Karpas-422 (cell line): ENCODE measurements at regions not wholly inside any gene's neighbourhood (a gene's known extent, or its start where the extent isn't known, plus 50 kb on each side); places are given as distances from the start of the nearest gene placed in this dataset.

Experiments used
- DNase-seq: peaks from one replicate; pipeline ENCODE4 v3.0.0-alpha.2; 2015
- H2AFZ ChIP-seq: fragments of 200-600 bp; sonication (generic); 2 replicates; pipeline ENCODE4 v1.6.1; 2014; ENCODE audit warnings: antibody characterized with exemption, low read length, mixed read lengths
- H3K27ac ChIP-seq: fragments of 200-600 bp; sonication (generic); 2 replicates; pipeline ENCODE4 v1.5.1; 2014; ENCODE audit warnings: mild to moderate bottlenecking, low read length, moderate library complexity
- H3K27me3 ChIP-seq: fragments of 200-600 bp; sonication (generic); 2 replicates; pipeline ENCODE4 v1.6.1; 2014; ENCODE audit warnings: low read length, mixed read lengths
- H3K36me3 ChIP-seq: fragments of 200-600 bp; sonication (generic); 2 replicates; pipeline ENCODE4 v1.6.1; 2014; ENCODE audit warnings: low read length, mixed read lengths; ENCODE audit not compliant: insufficient read depth
- H3K4me1 ChIP-seq: fragments of 200-600 bp; sonication (generic); 2 replicates; pipeline ENCODE4 v1.6.1; 2014; ENCODE audit warnings: mild to moderate bottlenecking, low read length, mixed read lengths
- H3K4me2 ChIP-seq: fragments of 200-600 bp; sonication (generic); 2 replicates; pipeline ENCODE4 v1.6.1; 2014; ENCODE audit warnings: low read length, low read depth, mild to moderate bottlenecking; ENCODE audit not compliant: poor library complexity, severe bottlenecking
- H3K4me3 ChIP-seq: fragments of 200-600 bp; sonication (generic); 2 replicates; pipeline ENCODE4 v1.5.1; 2014; ENCODE audit warnings: mild to moderate bottlenecking, antibody characterized with exemption, low read length, mixed read lengths
- H3K79me2 ChIP-seq: fragments of 200-600 bp; sonication (generic); 2 replicates; pipeline ENCODE4 v1.6.1; 2014; ENCODE audit warnings: mild to moderate bottlenecking, low read length, mixed read lengths
- H3K9ac ChIP-seq: fragments of 200-600 bp; sonication (generic); 2 replicates; pipeline ENCODE4 v1.6.0; 2014; ENCODE audit warnings: low read length
- H3K9me2 ChIP-seq: fragments of 200-600 bp; sonication (generic), shearing (Covaris generic); replicated peaks from 2 replicates; pipeline ENCODE4 v1.6.0; 2014; ENCODE audit warnings: mild to moderate bottlenecking, low read length, moderate library complexity; ENCODE audit not compliant: insufficient read depth
- H3K9me3 ChIP-seq: fragments of 300-700, 200-600 bp; sonication (generic); 2 replicates; pipeline ENCODE4 v1.6.1; 2014; ENCODE audit warnings: low read length, mixed read lengths
- H4K20me1 ChIP-seq: fragments of 200-600 bp; sonication (generic); 2 replicates; pipeline ENCODE4 v1.6.1; 2014; ENCODE audit warnings: mild to moderate bottlenecking, antibody characterized with exemption, low read length, low read depth; ENCODE audit not compliant: insufficient read depth

DNA sequence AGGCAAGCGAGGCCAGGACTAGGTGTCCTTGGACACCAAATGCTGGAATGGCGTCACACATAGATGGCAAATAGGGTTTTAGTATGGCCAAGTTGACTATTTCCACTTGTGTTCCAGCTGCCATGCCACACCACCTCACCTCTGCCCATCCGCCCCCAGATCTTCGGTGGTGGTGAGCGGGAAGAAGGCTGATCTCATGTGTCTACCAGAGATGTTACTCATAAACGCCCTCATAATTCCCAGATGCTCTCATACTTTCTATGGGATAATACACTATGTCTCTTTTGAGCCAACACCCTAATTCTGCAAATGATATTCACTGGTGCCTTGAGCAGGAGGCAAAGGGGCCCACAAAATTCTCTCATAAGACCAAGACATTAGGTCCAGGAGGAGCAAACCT is 281.1 kb upstream of the FN1 start:
- Histone ChIP-seq H4K20me1 (no peaks in the 10 kb centered on the region), H3K27me3 (no peaks in the 10 kb centered on the region), H3K9ac (no peak overlapping the region), H3K4me1 (peaks cover 6% of the 10 kb centered on the region), H3K79me2 (no peaks in the 10 kb centered on the region), H3K4me3 (no peak overlapping the region), H3K36me3 (no peaks in the 10 kb centered on the region), H3K4me2 (no peak overlapping the region), H3K9me2 (no peaks in the 10 kb centered on the region), H3K9me3 (no peaks in the 10 kb centered on the region), H2AFZ (no peak overlapping the region), H3K27ac (no peak overlapping the region)
- no peak for DNase-seq

- H3K27me3 ChIP-seq, result no peaks in the 10 kb centered on the region
- peaks cover 9% of the 10 kb centered on the region for H3K4me1 ChIP-seq
- H4K20me1 ChIP-seq, result no peaks in the 10 kb centered on the region
- no peak overlapping the region for H3K4me3 ChIP-seq
- H3K9me2 ChIP-seq, result no peaks in the 10 kb centered on the region
- DNase-seq, result no peak
- H2AFZ ChIP-seq, result no peak overlapping the region
- no peaks in the 10 kb centered on the region for H3K79me2 ChIP-seq
- H3K4me2 ChIP-seq, result no peak overlapping the region
- H3K9me3 ChIP-seq, result no peaks in the 10 kb centered on the region
- H3K9ac ChIP-seq, result no peak overlapping the region
- H3K36me3 ChIP-seq, result no peaks in the 10 kb centered on the region
- no peak overlapping the region for H3K27ac ChIP-seq
Measured at GRCh38 chr2:215712871-215713790, 277.3 kb upstream of the FN1 start.

DNA sequence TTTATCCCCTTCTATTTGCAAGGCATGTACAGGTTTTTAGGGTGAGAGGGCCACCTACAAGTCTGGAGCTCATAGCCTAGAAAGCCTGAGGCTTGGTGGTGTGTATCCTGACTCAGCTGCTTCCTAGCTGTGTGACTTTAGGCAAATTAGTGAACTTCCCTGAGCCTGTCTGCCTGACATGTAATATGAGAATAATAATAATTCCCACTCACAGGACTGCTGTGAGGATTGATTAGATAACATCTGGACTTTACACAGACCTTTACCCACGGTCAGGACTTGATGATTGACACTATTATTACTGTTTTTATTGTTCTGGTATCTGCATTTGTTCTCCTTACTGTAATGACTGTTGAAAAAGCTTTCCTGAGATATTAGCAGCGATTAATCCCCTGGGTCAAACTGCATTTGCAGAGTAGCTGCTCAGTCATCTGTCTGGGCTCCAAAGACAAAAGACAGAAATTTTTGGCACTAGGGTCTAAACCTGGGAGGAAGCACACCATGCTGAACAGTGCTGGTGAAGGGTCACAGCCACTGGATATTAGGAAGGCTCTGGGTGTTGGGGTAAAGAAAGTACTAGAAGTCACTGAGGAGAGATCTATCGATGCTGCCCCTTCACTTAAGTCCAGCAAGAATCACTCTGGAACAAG is 276.5 kb upstream of the FN1 start:
- H3K9me2 ChIP-seq, result no peaks in the 10 kb centered on the region
- no peaks in the 10 kb centered on the region for H4K20me1 ChIP-seq
- H2AFZ ChIP-seq, result no peak overlapping the region
- no peaks in the 10 kb centered on the region for H3K27me3 ChIP-seq
- no peak overlapping the region for H3K27ac ChIP-seq
- H3K36me3 ChIP-seq, result no peaks in the 10 kb centered on the region
- no peaks in the 10 kb centered on the region for H3K79me2 ChIP-seq
- no peak overlapping the region for H3K4me3 ChIP-seq
- no peak overlapping the region for H3K4me2 ChIP-seq
- no peak overlapping the region for H3K9ac ChIP-seq
- H3K4me1 ChIP-seq, result peaks cover 9% of the 10 kb centered on the region
- no peak for DNase-seq
- no peaks in the 10 kb centered on the region for H3K9me3 ChIP-seq

GRCh38 chr2:215711471-215712034 is 275.7 kb upstream of the FN1 start:
- Histone ChIP-seq H2AFZ (no peak overlapping the region), H3K9ac (no peak overlapping the region)

GRCh38 chr2:215707608-215708007 is 271.7 kb upstream of the FN1 start:
- H2AFZ ChIP-seq, result no peak overlapping the region
- H4K20me1 ChIP-seq, result no peaks in the 10 kb centered on the region
- no peak overlapping the region for H3K27ac ChIP-seq
- no peaks in the 10 kb centered on the region for H3K36me3 ChIP-seq
- H3K4me2 ChIP-seq, result no peak overlapping the region
- no peak overlapping the region for H3K4me3 ChIP-seq
- peaks cover 9% of the 10 kb centered on the region for H3K4me1 ChIP-seq
- H3K9ac ChIP-seq, result no peak overlapping the region
- no peaks in the 10 kb centered on the region for H3K9me2 ChIP-seq
- no peaks in the 10 kb centered on the region for H3K27me3 ChIP-seq
- no peaks in the 10 kb centered on the region for H3K79me2 ChIP-seq
- H3K9me3 ChIP-seq, result no peaks in the 10 kb centered on the region
- DNase-seq, result no peak

More at GRCh38 chr2:215711471-215712034, 275.7 kb upstream of the FN1 start:
- H3K36me3 ChIP-seq, result no peaks in the 10 kb centered on the region
- no peaks in the 10 kb centered on the region for H4K20me1 ChIP-seq
- H3K79me2 ChIP-seq, result no peaks in the 10 kb centered on the region
- H3K4me1 ChIP-seq, result peaks cover 9% of the 10 kb centered on the region
- no peak overlapping the region for H3K4me3 ChIP-seq
- no peaks in the 10 kb centered on the region for H3K27me3 ChIP-seq
- no peaks in the 10 kb centered on the region for H3K9me2 ChIP-seq
- no peak for DNase-seq
- H3K27ac ChIP-seq, result no peak overlapping the region
- no peak overlapping the region for H3K4me2 ChIP-seq
- no peaks in the 10 kb centered on the region for H3K9me3 ChIP-seq

GRCh38 chr2:215705771-215706361 is 270.0 kb upstream of the FN1 start:
- no peaks in the 10 kb centered on the region for H3K9me2 ChIP-seq
- no peaks in the 10 kb centered on the region for H3K79me2 ChIP-seq
- H3K4me3 ChIP-seq, result no peak overlapping the region
- no peak overlapping the region for H3K4me2 ChIP-seq
- H3K9ac ChIP-seq, result no peak overlapping the region
- H3K27ac ChIP-seq, result no peak overlapping the region
- H3K36me3 ChIP-seq, result no peaks in the 10 kb centered on the region
- no peaks in the 10 kb centered on the region for H4K20me1 ChIP-seq
- no peaks in the 10 kb centered on the region for H3K4me1 ChIP-seq
- DNase-seq, result no peak
- H3K27me3 ChIP-seq, result no peaks in the 10 kb centered on the region
- H2AFZ ChIP-seq, result no peak overlapping the region
- H3K9me3 ChIP-seq, result no peaks in the 10 kb centered on the region

- no peak overlapping the region for H3K4me3 ChIP-seq
- no peaks in the 10 kb centered on the region for H3K9me3 ChIP-seq
- no peak for DNase-seq
- H3K27me3 ChIP-seq, result no peaks in the 10 kb centered on the region
- no peaks in the 10 kb centered on the region for H3K9me2 ChIP-seq
- H3K27ac ChIP-seq, result no peak overlapping the region
- no peaks in the 10 kb centered on the region for H3K4me1 ChIP-seq
- H3K36me3 ChIP-seq, result no peaks in the 10 kb centered on the region
- no peaks in the 10 kb centered on the region for H4K20me1 ChIP-seq
- H2AFZ ChIP-seq, result no peak overlapping the region
- no peak overlapping the region for H3K4me2 ChIP-seq
- H3K79me2 ChIP-seq, result no peaks in the 10 kb centered on the region
- H3K9ac ChIP-seq, result no peak overlapping the region
Measured at GRCh38 chr2:215705281-215705680, 269.4 kb upstream of the FN1 start.
